Fibroblast of upper back skin (primary cell): ENCODE measurements at regions not wholly inside any gene's neighbourhood (a gene's known extent, or its start where the extent isn't known, plus 50 kb on each side); places are given as distances from the start of the nearest gene placed in this dataset.

Source experiments
- DNase-seq: peaks from one replicate; pipeline ENCODE4 v3.0.0-alpha.2; 2013

- no peak for DNase-seq
Measured at GRCh38 chr20:1707588-1708449, 50.2 kb upstream of the SIRPG start.
